ENCODE measurements at regions not wholly inside any gene's neighbourhood (a gene's known extent, or its start where the extent isn't known, plus 50 kb on each side); places are given as distances from the start of the nearest gene placed in this dataset.
A peak's percentile ranks its signal among the peaks of the same experiment; 100 is the strongest.
"Not testable (repeated sequence)": the region's sequence is repeated elsewhere in the genome, so short reads cannot be mapped to it uniquely, and the experiment has no call there.

DNA sequence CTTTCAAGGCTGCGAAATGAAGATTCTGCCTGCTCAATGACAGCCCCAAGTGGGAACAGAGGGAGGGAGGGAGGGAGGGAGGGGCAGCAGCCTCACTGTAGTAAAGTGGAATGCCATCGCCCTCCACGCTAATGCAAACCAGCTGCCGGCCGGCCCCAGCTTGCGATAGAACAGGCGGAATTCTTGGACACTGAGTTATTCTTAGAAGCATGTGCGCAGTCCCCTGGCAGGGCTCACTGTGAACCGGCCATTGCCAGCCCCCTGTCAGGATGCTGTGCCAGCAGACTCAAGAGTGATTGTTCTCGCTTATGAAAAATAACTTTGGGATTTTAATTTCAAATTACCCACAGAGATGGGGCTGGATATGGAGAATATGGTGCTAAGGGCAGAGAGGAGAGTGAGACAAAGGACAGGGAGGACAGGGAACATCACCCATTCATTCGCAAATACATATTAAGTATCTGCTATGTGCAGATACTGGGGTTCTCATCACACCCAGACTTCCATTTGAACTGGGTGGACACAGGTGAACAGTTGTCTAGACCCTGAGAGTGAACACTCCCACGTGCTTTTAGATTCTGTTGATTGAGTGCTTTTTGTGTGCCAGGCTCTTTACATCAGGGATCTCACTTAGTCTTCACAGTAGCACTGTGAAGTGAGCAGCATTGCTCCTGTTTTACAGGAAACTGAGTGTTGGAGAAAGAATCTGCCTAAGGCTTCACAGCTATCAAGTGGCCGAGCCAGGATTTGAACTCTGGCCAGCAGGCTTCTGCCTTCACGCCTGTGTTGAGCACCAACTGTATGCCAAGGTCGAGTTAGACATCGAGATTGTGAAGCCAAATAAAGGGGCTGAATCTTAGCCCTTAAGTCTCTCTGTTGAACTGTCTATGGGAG lies 192.9 kb downstream of the C12orf75 start:
- no peaks in the 10 kb centered on the region for H3K27me3 ChIP-seq
- H3K4me3 ChIP-seq, result no peak overlapping the region
- no peaks in the 10 kb centered on the region for H3K4me1 ChIP-seq
- no peaks in the 10 kb centered on the region for H3K36me3 ChIP-seq
- DNase-seq, result peak; percentile 24
- H3K27ac ChIP-seq, result no peak overlapping the region
- intact Hi-C loops (cut with DNase I), result no loop called here
- TF ChIP-seq, protein P1, sequence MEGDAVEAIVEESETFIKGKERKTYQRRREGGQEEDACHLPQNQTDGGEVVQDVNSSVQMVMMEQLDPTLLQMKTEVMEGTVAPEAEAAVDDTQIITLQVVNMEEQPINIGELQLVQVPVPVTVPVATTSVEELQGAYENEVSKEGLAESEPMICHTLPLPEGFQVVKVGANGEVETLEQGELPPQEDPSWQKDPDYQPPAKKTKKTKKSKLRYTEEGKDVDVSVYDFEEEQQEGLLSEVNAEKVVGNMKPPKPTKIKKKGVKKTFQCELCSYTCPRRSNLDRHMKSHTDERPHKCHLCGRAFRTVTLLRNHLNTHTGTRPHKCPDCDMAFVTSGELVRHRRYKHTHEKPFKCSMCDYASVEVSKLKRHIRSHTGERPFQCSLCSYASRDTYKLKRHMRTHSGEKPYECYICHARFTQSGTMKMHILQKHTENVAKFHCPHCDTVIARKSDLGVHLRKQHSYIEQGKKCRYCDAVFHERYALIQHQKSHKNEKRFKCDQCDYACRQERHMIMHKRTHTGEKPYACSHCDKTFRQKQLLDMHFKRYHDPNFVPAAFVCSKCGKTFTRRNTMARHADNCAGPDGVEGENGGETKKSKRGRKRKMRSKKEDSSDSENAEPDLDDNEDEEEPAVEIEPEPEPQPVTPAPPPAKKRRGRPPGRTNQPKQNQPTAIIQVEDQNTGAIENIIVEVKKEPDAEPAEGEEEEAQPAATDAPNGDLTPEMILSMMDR (IDR thresholded peaks at IDR 0.05), result no peak
- no peaks in the 10 kb centered on the region for H3K9me3 ChIP-seq
- no peak overlapping the region for H3K9ac ChIP-seq (ENCODE audit: low read depth in 2 of 2, low read length in 2 of 2)

DNA sequence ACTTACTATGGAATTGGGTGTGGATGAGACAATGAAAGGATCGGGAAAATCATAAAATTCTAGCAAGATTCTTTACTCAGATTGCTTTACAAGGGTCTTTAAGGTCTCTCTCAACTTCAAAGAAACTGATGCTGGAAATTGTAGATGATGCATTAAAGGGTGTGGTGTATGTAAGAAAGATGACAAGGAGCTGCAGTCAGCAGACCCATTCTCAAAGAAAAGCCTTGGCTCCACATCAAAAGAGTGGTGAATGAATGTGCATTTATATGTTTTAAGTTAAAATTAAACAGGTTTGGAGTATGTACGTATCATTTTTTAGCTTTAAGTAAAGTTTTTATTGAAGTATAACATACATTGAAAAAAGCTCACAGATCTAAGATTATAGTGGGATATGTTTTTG lies 194.5 kb downstream of the C12orf75 start:
- Histone ChIP-seq H3K36me3 (no peaks in the 10 kb centered on the region), H3K4me3 (no peak overlapping the region), H3K9ac (ENCODE audit: low read depth in 2 of 2, low read length in 2 of 2) (no peak overlapping the region), H3K27ac (no peak overlapping the region), H3K9me3 (no peaks in the 10 kb centered on the region), H3K4me1 (no peaks in the 10 kb centered on the region), H3K27me3 (no peaks in the 10 kb centered on the region)
- no peak for DNase-seq
- TF ChIP-seq, protein P1 (IDR thresholded peaks at IDR 0.05), result no peak
- intact Hi-C loops (cut with DNase I), result no loop called here

DNA sequence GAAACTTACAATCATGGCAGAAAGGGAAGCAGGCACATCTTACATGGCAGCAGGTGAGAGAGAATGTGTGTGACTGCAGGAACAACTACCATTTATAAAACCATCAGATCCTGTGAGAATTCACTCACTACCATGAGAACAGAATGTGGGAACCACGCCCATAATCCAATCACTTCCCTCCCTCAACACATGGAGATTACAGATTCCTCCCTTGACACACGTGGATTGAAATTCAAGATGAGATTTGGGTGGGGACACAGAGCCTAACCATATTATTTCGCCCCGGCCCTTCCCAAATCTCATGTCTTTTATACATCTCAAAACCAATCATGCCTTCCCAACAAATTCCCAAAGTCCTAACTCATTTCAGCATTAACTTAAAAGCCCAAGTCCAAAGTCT lies 203.6 kb downstream of the C12orf75 start:
- TF ChIP-seq, protein P1 (IDR thresholded peaks at IDR 0.05), result no peak
- Histone ChIP-seq H3K27ac (no peak overlapping the region), H3K27me3 (no peaks in the 10 kb centered on the region), H3K4me1 (no peaks in the 10 kb centered on the region), H3K36me3 (no peaks in the 10 kb centered on the region), H3K9me3 (no peaks in the 10 kb centered on the region), H3K9ac (ENCODE audit: low read depth in 2 of 2, low read length in 2 of 2) (no peak overlapping the region), H3K4me3 (no peak overlapping the region)
- DNase-seq, result no peak
- intact Hi-C loops (cut with DNase I), result no loop called here

DNA sequence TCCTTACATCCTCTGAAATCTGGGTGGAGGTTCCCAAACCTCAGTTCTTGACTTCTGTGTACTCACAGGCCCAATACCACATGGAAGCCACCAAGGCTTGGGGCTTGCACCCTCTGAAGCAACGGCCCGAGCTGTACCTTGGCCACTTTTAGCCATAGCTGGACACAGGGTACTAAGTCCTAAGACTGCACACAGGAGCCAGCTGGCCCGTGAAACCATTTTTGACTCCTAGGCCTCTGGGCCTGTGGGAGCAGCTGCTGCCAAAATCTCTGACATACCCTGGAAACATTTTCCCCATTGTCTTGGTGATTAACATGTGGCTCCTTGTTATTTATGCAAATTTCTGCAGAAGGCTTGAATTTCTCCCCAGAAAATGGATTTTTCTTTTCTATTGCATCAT lies 204.5 kb downstream of the C12orf75 start:
- H3K36me3 ChIP-seq; H3K9me3 ChIP-seq; H3K9ac ChIP-seq (ENCODE audit: low read depth in 2 of 2, low read length in 2 of 2); intact Hi-C loops (cut with DNase I); H3K27ac ChIP-seq; H3K4me1 ChIP-seq; H3K4me3 ChIP-seq; DNase-seq; H3K27me3 ChIP-seq: not testable (repeated sequence)

DNA sequence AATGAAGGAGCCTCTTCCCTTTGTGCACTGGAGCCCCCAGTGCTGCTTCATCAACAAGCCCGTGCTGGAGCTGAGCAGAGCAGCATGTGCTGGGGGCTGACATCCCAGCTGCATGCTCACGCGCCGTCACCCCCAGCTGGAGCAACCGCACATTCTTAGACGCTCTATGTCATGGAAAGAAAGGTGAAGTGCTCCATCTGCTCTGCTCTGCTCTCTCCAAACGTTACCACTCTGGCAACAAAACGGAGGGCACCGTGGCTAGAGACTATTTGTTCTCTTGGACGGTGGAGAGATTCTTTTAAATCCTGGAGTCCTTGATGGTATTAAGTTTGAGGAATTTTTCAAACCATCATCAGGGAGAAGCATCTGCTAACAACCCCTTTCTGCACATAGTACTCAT lies 208.4 kb downstream of the C12orf75 start:
- Histone ChIP-seq H3K9me3 (no peaks in the 10 kb centered on the region), H3K9ac (ENCODE audit: low read depth in 2 of 2, low read length in 2 of 2) (no peak overlapping the region), H3K4me3 (no peak overlapping the region), H3K27me3 (no peaks in the 10 kb centered on the region), H3K27ac (no peak overlapping the region), H3K4me1 (no peaks in the 10 kb centered on the region), H3K36me3 (no peaks in the 10 kb centered on the region)
- TF ChIP-seq, protein P1 (IDR thresholded peaks at IDR 0.05), result no peak
- no peak for DNase-seq
- intact Hi-C loops (cut with DNase I), result no loop called here

DNA sequence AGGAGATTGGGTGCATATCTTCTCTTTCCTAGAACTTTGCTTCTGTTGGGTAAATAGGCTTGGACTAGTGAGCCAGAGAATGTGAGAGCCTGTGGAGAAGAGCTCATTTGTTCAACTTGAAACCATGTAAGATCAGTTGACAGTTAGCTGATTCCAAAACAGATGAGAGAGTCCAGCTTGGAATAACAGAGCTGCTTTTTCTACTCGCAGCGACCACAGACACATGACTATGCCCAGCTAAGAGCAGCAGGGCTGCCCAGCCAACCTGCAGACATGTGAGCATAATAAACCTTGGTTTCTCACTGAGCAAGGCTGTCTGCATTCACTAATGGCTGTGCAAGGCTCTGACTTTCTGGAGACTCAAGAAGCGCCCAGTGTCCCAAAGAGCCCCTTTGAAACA lies 209.2 kb downstream of the C12orf75 start:
- Histone ChIP-seq H3K27me3 (no peaks in the 10 kb centered on the region), H3K36me3 (no peaks in the 10 kb centered on the region), H3K4me1 (no peaks in the 10 kb centered on the region), H3K27ac (no peak overlapping the region), H3K4me3 (no peak overlapping the region), H3K9ac (ENCODE audit: low read depth in 2 of 2, low read length in 2 of 2) (no peak overlapping the region), H3K9me3 (no peaks in the 10 kb centered on the region)
- DNase-seq, result no peak
- TF ChIP-seq, protein P1 (IDR thresholded peaks at IDR 0.05), result no peak
- intact Hi-C loops (cut with DNase I), result no loop called here

All from colonic mucosa (tissue), 4 donors.